GM21526 (cell line): ENCODE measurements at regions not wholly inside any gene's neighbourhood (a gene's known extent, or its start where the extent isn't known, plus 50 kb on each side); places are given as distances from the start of the nearest gene placed in this dataset.

Experiments
- ATAC-seq: cut with Tn5 transposase; IDR thresholded peaks from one replicate; pipeline ENCODE4 v1.9.1; 2021; ENCODE audit warnings: moderate library complexity; ENCODE audit not compliant: unreplicated experiment, low FRiP score

DNA sequence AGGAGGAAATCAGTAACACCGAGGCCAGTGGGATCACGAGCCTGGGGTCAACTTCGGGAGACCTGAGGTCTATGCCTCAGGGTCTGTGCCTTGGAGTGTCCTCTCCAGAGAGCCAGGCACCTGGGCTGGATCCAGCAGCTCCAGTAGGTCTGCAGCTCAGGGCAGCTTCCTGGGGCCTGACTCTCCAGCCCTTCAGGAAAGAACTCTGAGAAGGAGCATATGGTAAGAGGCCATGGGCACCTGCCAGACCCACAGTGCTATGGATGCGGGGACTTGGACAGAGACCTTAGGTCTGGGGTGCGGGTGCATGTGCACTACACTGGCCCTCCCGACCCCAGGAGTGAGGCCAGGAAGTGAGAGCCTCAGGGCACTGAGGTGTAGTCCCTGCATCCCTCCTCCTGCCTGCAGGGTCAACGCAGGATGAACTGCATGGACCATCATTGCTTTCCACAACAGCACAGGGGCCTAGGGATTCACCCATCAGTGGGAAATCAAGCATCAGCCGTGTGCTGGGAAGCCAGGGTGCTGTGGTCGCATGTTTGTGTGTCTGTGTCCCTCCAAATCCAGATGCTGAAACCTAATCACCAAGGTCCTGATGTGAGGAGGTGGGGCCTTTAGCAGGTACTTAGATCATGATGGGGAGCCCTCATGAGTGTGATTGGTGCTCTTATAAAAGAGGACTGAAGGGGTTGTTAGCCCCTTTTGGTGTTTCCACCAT, 210.9 kb upstream of the CST7 start:
- no peak for ATAC-seq

DNA sequence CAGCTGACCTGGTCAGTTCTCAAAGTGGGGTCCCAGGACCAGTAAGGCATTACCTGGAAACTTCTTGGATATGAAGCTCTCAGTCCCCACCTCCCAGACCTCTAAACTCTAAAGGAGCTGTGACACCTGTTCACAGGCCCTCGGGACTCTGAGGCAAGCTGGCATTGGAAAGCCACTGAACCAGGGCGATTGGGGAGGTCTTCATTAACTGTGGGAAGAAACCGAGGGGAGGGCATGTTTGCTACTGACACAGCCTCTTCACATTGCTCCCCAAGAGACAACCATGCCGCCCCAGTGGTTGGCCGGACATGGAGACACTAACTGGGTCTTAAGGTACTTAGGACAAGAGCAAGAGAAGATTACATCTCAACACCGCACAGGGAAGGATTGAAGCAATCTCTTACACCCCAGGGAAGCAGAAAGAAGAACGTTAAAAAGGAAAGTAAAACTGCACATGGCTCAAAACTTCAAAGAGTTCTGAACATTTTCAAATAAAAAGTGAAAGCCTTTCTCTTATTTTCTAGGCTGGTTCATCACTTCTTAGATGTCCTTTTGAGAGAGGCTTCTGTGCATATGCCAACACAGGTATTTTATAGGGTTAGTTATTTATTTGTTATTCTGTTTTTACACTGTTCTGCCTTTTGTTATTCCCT, 210.0 kb upstream of the CST7 start:
- ATAC-seq, result no peak

DNA sequence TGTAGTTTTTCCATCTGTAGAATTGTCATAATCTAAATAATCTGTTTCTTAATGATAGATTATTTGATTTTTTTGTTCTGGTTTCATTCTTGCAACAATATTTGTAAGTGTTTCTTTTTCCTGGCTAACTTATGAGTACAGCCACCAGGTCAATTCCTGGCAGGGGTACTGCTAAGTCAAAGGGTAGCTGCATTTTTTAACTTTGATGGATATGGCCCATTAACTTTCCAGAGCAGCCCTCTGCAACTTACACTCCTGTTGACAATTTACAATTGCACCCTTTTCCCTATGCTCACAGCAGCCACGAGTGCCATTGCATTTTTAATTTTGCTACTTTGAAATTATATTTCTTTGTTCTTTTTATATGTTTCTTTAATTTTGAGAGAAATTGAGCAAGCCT, 209.3 kb upstream of the CST7 start:
- no peak for ATAC-seq

DNA sequence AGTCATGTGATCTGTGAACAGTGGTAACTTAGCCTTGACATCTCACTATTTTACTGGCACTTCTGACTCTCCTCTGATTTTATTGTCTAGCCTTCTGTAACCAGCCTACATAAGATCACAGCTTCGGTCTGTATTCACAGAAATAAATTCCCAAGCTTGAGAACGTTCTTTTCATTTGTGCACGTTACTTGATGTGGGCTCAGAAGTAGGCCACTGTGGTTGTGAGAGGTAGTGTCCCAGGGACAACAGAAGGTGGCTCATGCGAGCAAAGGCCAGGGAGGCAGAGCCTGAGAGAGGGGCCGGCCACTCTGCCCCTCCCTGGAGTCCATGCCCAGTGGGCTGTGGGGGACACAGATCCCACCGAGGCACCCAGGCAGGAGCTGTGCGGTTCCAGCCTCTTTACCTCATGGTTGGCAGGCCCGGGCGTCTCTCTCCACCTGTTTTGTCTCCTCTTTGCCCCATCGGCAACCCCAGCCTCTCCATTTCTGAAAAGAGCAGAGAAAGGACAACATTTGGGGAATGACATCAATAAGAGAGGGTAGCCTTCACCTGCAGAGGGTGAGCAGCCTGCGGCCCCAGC, 207.5 kb upstream of the CST7 start:
- ATAC-seq, result no peak

DNA sequence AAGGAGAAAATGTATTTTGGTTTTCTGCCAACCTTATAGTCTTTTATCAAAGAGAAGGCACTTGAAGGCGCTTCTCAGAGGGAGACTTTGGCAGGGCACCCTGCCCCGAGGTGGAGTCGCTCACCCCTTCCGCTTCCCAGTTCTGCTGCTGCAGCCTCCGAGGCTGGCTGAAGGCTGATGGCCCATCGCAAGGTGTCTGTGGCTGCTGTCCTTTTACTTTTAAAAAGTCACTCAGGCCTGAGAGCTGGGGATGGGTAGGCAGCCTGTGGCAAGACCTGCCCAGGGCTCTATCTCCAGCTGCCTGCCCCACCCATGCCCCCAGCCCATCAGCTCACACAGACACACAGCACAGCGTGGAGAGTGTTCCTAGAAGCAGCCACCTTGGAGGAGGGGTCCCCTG, 206.6 kb upstream of the CST7 start:
- no peak for ATAC-seq

DNA sequence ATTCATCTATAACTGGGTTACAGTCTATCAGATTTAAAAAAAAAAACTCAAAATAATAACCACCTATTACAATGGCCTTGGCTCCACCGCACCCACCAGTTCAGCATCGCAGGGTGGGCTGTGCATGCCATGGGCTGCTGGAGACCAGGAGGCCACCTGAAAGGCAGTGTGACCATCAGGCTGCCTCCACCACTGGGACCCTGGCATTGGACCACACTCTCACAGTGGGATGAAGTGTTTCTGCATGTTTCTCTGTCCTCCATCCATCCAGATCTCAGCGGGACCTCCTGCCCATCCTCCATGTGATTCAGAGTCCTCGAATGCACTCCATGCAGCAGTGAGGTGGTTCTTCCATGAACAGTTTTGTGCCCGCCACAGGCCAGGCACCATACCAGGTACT, 206.1 kb upstream of the CST7 start:
- no peak for ATAC-seq

DNA sequence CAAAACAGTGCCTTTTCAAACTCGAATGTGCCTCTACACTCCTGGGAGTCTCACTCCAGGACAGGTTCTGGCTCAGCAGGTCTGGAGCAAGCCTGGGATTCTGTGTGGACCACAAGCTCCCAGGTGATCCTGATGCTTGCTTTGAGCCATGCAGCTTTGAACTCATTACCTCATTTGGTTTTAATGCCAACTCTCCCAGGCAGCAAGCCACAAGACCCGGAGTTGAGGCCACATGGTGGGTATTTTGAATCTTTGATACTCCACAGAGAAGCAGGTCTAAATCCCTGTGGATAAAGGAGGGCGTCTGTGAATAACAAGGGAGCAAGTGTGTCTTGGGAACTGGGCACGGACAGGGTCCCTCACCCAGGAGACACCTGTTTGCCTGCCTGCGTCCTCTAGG, 205.4 kb upstream of the CST7 start:
- ATAC-seq, result no peak

DNA sequence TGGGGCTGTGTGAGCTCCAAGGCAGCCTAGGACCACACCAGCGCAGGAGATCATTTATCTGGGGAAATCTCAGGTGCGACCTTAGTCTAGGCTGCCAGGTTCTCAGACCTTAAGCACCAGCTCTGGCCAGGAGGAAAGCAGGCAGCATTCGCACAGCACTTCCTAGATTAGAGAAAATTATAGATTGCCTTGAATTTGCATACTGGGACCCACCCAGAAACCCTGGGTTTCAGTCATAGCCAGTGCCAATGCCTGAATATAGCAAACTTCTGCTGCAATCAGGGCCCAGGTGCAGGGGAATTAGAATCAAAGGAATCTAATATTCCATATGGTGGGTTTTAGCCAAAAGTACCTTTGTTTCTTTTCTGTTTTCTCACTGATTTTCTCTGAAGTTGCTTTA, 204.3 kb upstream of the CST7 start:
- ATAC-seq, result no peak

DNA sequence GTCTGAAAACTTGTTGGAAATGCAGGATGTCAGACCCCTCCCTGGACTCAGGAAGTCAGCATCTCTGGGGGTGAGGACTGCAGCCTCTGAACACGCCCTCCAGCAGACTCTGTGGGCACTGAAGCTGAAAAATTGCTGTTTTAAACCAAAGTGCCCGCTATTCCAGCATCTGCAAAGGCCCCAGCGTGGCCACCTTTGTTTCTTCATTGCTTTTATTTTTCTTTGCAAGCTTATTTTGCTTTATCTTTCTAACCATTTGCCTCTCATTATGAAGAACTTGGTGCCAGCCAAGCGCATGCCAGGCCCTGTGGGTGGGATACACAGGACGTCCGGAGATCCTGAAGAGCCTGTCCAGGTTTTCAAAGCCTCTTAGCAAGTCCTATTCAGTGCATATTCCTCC, 203.9 kb upstream of the CST7 start:
- ATAC-seq, result no peak

DNA sequence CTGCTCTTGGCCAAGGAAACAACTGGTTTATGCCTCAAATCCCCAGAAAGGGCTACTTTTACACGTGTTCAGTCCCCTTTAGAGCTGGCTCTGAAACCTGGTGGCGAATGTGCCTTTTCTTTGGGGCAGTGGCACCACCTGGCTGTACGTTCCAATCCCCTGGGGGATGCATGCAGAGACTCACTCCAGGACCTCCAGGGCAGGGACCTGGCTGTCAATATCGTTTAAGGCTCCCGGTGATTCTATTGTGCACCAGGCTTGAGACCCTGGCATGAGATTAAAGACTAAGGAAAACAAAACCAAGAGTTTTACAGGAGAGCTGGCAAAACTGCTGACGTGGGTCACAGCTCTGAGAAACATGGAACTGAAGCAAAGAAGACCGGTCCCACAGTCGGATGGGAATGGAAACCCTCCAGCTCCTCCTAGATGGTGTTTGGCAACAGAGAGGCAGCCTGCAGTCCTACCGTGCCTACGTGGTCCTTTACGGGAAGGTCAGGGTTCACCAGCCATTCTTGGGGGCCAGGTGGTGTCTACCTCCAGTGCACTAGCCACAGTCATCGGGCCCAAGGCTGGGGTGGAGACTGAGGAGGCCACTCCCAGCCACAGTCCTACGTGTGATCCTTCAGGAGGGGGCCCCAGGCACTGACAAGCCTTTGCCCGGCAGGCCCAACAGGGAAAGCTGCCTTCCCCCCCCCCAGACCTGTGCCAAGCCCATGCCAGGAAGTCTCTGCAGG, 203.3 kb upstream of the CST7 start:
- no peak for ATAC-seq

DNA sequence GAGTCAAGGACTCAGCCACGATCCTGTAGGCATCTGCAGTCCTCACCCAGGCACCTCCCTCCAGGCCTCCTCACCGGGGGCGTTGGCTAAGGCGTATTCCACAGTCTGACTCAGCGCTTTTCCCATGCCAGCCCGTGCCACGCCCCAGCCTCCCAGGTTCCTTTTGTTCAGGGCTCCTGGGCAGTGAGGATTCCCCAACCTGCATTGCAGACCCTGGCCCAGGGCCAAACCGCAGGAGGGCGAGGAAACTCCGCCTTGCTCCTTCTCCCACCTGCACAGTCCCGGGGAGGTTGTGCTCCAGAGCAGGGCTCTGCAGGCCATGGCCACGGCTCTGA, 202.8 kb upstream of the CST7 start:
- ATAC-seq, result no peak

DNA sequence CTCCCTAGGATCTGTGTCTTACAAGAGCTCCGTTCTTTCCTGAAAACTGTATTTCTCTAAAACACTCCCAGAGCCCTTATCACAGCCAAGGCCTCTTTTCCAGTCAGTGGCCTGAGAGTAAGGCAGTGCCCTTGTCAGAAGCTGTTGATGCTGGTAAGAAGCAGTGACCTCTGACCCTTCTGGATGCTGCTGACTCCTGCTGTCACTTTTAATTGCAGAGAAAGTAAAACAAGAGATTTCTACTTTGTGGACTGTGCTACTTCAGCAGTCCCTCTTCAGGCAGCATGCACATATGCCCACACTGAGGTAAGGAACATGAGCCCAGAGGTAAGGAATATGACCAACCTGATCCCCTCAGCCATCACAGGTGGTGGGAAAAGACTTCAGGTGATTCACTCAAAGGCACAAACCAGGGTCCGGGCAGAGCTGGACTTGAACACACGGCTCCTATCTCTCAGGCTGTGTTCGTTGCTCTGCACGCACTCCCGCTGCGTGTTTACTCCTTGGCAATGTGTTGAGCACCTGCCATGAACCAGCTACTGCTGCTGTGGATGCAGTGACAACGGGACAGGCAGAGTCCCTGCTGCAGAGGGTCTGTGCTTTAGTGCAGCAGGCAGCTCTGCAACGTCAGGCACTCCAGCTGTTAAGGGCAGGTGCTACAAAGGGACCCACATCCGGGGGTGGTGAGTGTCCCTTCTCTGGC, 201.9 kb upstream of the CST7 start:
- ATAC-seq, result no peak

DNA sequence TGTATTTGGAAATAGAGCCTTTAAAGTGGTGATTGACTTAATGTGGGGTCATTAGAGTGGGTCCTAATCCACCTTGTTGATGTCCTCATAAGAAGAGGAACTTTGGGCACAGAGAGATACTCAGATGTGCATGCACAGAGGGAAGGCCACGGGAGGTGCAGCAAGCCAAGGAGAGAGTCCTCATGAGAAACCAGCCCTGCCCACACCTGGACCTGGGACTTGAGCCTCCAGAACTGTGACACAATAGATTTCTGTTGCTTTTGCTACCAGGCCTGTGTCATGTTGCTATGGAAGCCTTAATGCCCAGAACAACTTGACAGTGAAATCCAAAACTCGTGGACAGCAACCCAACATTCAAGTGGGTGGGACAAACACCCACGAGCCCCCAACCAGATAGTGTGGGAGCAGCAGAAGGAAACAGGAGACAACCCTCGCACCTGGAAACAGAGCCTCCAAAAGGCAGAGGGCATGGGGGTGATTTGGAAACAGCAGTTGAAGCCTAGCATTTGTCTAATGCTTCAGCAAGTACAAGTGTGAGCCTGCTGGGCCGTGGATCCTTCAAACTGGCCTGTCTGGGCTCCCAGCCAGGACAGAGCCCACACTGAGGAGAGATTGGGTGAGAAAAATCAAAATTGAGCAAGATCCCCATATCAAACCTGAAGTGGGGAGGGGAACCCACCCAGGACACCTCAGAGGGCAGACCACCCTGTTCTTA, 201.0 kb upstream of the CST7 start:
- no peak for ATAC-seq

DNA sequence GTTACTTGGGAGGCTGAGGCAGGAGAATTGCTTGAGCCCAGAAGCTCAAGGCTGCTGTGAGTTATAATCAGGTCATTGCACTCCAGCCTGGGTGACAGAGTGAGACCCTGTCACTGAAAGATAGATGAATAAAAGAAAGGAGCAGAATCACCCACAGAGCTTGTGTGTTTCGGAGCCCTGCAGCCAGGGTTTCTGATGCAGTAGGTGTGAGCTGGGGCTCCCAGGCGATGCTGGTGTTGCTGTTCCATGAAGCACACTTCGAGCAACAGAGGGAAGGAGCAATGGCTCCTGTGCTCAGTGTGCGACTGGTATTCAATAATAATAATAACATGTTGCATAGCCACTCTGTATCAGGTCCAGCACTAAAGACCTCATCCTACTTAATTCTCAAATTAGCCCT, 197.5 kb upstream of the CST7 start:
- ATAC-seq, result no peak

DNA sequence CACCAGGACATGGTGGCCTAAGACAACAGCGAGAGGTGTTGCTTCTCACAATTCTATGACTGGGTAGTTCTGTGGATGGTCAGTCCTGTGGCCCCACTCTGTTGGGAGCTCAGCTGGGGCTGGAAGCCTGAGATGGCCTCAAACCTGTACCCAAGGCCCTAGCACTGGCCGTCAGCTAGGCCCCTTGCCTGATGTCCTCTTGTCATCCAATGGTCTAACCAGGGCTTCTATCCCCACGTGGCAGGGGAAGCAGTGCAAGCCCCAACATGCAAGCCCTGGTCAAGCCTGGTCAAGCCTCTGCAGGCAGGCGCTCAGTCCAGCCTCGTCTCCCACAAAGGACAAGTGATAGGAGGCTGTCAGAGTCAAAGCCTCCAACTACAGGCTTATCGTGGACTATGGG, 196.5 kb upstream of the CST7 start:
- no peak for ATAC-seq

DNA sequence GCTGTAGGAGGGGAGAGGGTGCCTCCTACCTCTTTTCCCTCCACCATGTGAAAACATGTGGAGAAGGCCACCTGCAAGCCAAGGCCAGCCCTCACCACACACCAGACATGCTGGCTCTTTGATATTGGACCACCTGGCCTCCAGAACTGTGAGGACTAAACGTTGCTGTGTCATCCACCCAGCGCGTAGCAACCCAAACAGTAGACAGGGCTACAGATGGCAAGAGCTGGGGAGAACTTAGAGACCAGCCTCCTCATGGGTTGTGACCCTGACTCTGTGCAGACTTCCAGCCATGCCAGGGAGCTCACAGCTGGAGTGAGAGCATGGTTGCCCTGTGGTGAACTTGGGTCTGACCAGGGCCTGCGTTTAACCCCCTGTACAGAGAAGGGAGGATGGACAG, 195.9 kb upstream of the CST7 start:
- no peak for ATAC-seq

DNA sequence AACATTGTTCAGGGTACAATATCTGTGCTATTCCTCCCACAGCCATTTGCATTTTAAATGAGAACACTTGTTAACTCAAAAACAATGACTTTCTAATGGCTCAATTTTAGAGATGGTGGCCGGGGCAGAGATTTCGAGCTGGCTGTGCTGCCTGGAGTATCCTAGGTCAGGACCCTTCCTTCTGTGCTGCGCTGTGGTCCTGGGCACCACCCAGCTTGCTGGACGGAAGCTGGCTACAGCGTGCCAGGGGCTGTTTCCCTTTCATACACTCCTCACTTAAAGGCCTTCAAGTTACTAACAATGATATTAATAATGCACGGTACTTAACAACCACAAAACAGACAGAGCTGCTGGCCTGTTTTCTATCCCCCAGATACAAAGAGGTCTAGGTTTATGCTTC, 194.4 kb upstream of the CST7 start:
- no peak for ATAC-seq

DNA sequence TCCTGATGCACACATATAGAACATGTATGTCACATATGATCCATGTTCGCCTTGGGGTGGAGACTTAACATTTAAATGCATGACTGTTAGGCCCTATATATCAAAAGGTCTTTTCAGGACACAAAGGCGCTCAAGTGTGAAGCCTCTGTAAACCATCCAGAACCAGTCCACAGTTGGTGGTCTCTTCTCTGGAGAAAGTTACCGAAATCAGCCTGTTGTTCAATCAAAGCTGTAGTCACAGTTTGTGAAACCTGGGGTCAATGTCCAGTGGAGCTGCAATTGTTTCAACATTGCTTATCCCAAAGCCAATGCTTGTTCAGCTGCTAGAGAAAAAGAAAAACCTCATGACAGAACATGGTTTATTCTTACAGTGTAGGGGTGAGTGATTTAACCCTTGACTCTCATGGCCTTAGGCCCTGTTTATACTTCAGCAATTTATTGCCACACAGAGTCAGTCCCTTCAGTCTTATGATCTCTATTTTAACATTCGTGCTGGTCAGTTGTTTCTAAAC, 193.6 kb upstream of the CST7 start:
- ATAC-seq, result no peak

DNA sequence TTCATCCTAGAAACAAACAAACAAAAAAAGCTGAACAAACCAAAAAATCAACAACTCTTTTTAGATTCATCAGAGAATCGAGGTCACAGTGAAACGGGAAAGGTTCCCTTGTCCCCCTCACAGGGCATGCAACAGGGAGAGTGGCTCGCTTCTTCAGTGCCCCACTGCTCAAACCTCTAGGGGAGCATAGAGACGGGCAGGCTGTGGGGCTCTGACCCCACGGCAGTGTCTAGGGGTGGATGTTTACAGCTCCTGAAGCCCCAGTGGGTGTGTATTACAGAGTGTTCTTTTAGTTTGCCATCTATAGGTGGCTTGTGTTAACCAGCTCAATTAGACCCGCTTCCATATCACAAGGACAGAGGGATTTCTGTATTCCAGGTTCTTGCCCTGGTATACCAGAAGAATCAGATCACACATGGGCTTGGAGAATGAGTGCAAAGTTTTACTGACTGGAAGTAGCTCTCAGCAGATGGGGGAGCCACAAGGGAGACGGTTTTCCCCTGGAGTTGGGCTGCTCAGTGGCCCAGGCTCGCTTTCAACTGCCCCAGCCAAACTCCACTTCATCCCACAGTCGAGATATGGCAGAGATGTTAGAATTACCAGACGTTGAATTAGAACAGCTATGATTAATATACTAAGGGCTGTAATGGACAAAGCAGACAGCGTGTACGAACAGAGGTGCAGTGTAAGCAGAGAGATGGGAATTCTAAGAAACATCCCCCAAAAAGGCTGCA, 192.6 kb upstream of the CST7 start:
- ATAC-seq, result no peak
